ENCODE measurements at regions not wholly inside any gene's neighbourhood (a gene's known extent, or its start where the extent isn't known, plus 50 kb on each side); places are given as distances from the start of the nearest gene placed in this dataset.

GRCh38 chr2:156164091-156164720, 168.3 kb downstream of the NR4A2 start:
- TF ChIP-seq, protein P1, sequence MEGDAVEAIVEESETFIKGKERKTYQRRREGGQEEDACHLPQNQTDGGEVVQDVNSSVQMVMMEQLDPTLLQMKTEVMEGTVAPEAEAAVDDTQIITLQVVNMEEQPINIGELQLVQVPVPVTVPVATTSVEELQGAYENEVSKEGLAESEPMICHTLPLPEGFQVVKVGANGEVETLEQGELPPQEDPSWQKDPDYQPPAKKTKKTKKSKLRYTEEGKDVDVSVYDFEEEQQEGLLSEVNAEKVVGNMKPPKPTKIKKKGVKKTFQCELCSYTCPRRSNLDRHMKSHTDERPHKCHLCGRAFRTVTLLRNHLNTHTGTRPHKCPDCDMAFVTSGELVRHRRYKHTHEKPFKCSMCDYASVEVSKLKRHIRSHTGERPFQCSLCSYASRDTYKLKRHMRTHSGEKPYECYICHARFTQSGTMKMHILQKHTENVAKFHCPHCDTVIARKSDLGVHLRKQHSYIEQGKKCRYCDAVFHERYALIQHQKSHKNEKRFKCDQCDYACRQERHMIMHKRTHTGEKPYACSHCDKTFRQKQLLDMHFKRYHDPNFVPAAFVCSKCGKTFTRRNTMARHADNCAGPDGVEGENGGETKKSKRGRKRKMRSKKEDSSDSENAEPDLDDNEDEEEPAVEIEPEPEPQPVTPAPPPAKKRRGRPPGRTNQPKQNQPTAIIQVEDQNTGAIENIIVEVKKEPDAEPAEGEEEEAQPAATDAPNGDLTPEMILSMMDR (conservative IDR thresholded peaks at IDR 0.05; ENCODE audit: low read length): no peak
- TF ChIP-seq EZH2phosphoT487 (IDR thresholded peaks at IDR 0.05; ENCODE audit: borderline replicate concordance): no peak
